ENCODE measurements at regions not wholly inside any gene's neighbourhood (a gene's known extent, or its start where the extent isn't known, plus 50 kb on each side); places are given as distances from the start of the nearest gene placed in this dataset.

- TF ChIP-seq GATA3 (IDR thresholded peaks at IDR 0.05; ENCODE audit: low read depth, low read length), result no peak
- no peak for TF ChIP-seq GATA2 (IDR thresholded peaks at IDR 0.05; ENCODE audit: low read depth, low read length)
These were observed 83.2 kb upstream of the MAP3K1 start for GRCh38 chr5:56732121-56732520.

All from SH-SY5Y (cell line).